ENCODE measurements at regions not wholly inside any gene's neighbourhood (a gene's known extent, or its start where the extent isn't known, plus 50 kb on each side); places are given as distances from the start of the nearest gene placed in this dataset.

GRCh38 chr12:91343010-91343409 lies 160.4 kb upstream of the DCN start:
- Histone ChIP-seq H2AFZ (ENCODE audit: low read depth, low read length, severe bottlenecking) (no peak overlapping the region), H4K20me1 (ENCODE audit: low read depth, low read length) (no peaks in the 10 kb centered on the region), H3K4me3 (ENCODE audit: insufficient read depth, low read length, poor library complexity, severe bottlenecking) (no peak overlapping the region), H3K36me3 (ENCODE audit: low read length) (no peaks in the 10 kb centered on the region), H3K9me2 (replicated peaks; ENCODE audit: insufficient read depth, low read length) (no peaks in the 10 kb centered on the region), H3F3A (ENCODE audit: insufficient read depth) (no peaks in the 10 kb centered on the region), H3K9ac (ENCODE audit: low read length) (no peak overlapping the region), H3K27ac (ENCODE audit: low read depth, low read length) (no peak overlapping the region), H3K9me3 (ENCODE audit: insufficient read depth, low read length) (no peaks in the 10 kb centered on the region), H3K79me2 (ENCODE audit: insufficient read depth, low read length) (no peaks in the 10 kb centered on the region), H3K27me3 (ENCODE audit: low read length) (no peaks in the 10 kb centered on the region), H3K4me2 (ENCODE audit: low read depth, low read length, poor library complexity, severe bottlenecking) (no peak overlapping the region)
- TF ChIP-seq CTCF (IDR thresholded peaks at IDR 0.05; ENCODE audit: insufficient read depth, low read length, poor library complexity, severe bottlenecking): no peak

DNA sequence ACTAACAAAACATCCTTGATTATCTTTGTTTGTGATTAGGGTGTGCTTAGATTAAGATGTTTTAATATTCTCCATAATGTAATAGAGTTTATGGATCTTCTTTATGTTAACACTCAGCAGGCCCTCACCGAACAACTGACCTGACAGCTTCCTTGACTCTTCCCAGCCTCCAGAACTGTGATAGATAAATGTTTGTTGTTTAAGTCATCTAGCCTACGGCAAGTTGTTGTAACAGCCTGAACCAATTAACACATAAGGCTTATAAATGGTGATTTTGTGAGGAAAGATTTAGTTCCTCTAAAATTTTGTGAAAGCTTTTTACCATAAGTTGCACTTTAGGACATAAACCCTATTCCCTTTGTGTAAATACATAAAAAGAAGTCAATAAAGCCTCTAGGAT lies 156.5 kb upstream of the DCN start:
- TF ChIP-seq EZH2phosphoT487 (conservative IDR thresholded peaks at IDR 0.05; ENCODE audit: low read length): no peak
- TF ChIP-seq CTCF (IDR thresholded peaks at IDR 0.05; ENCODE audit: insufficient read depth, low read length, poor library complexity, severe bottlenecking): no peak
- no peak overlapping the region for H3K9ac ChIP-seq (ENCODE audit: low read length)
- no peak overlapping the region for H3K4me2 ChIP-seq (ENCODE audit: low read depth, low read length, poor library complexity, severe bottlenecking)
- no peaks in the 10 kb centered on the region for H4K20me1 ChIP-seq (ENCODE audit: low read depth, low read length)
- H3K9me3 ChIP-seq (ENCODE audit: insufficient read depth, low read length): no peaks in the 10 kb centered on the region
- H2AFZ ChIP-seq (ENCODE audit: low read depth, low read length, severe bottlenecking): no peak overlapping the region
- H3K79me2 ChIP-seq (ENCODE audit: insufficient read depth, low read length): no peaks in the 10 kb centered on the region
- H3K4me3 ChIP-seq (ENCODE audit: insufficient read depth, low read length, poor library complexity, severe bottlenecking): no peak overlapping the region
- H3K9me2 ChIP-seq (replicated peaks; ENCODE audit: insufficient read depth, low read length): no peaks in the 10 kb centered on the region
- H3F3A ChIP-seq (ENCODE audit: insufficient read depth): no peaks in the 10 kb centered on the region
- H3K36me3 ChIP-seq (ENCODE audit: low read length): no peaks in the 10 kb centered on the region
- H3K27me3 ChIP-seq (ENCODE audit: low read length): no peaks in the 10 kb centered on the region
- H3K27ac ChIP-seq (ENCODE audit: low read depth, low read length): no peak overlapping the region

- Histone ChIP-seq H3K9me2 (replicated peaks; ENCODE audit: insufficient read depth, low read length) (no peaks in the 10 kb centered on the region), H3K36me3 (ENCODE audit: low read length) (no peaks in the 10 kb centered on the region), H3K9me3 (ENCODE audit: insufficient read depth, low read length) (no peaks in the 10 kb centered on the region), H3K4me2 (ENCODE audit: low read depth, low read length, poor library complexity, severe bottlenecking) (no peak overlapping the region), H2AFZ (ENCODE audit: low read depth, low read length, severe bottlenecking) (no peak overlapping the region), H4K20me1 (ENCODE audit: low read depth, low read length) (no peaks in the 10 kb centered on the region), H3F3A (ENCODE audit: insufficient read depth) (no peaks in the 10 kb centered on the region), H3K27ac (ENCODE audit: low read depth, low read length) (no peak overlapping the region), H3K4me3 (ENCODE audit: insufficient read depth, low read length, poor library complexity, severe bottlenecking) (no peak overlapping the region), H3K79me2 (ENCODE audit: insufficient read depth, low read length) (no peaks in the 10 kb centered on the region), H3K9ac (ENCODE audit: low read length) (no peak overlapping the region), H3K27me3 (ENCODE audit: low read length) (no peaks in the 10 kb centered on the region)
- TF ChIP-seq CTCF (IDR thresholded peaks at IDR 0.05; ENCODE audit: insufficient read depth, low read length, poor library complexity, severe bottlenecking) (no peak), EZH2phosphoT487 (conservative IDR thresholded peaks at IDR 0.05; ENCODE audit: low read length) (no peak)
Observed at GRCh38 chr12:91335699-91336098, 153.1 kb upstream of the DCN start.

GRCh38 chr12:91333966-91334365 lies 151.3 kb upstream of the DCN start:
- no peak overlapping the region for H3K4me3 ChIP-seq (ENCODE audit: insufficient read depth, low read length, poor library complexity, severe bottlenecking)

More at GRCh38 chr12:91333966-91334365, 151.3 kb upstream of the DCN start:
- Histone ChIP-seq H4K20me1 (ENCODE audit: low read depth, low read length) (no peaks in the 10 kb centered on the region), H3K9me3 (ENCODE audit: insufficient read depth, low read length) (no peaks in the 10 kb centered on the region), H3K79me2 (ENCODE audit: insufficient read depth, low read length) (no peaks in the 10 kb centered on the region), H3K4me2 (ENCODE audit: low read depth, low read length, poor library complexity, severe bottlenecking) (no peak overlapping the region), H3K9ac (ENCODE audit: low read length) (no peak overlapping the region), H3K27me3 (ENCODE audit: low read length) (no peaks in the 10 kb centered on the region), H3K36me3 (ENCODE audit: low read length) (no peaks in the 10 kb centered on the region), H3K9me2 (replicated peaks; ENCODE audit: insufficient read depth, low read length) (no peaks in the 10 kb centered on the region), H2AFZ (ENCODE audit: low read depth, low read length, severe bottlenecking) (no peak overlapping the region), H3F3A (ENCODE audit: insufficient read depth) (no peaks in the 10 kb centered on the region), H3K27ac (ENCODE audit: low read depth, low read length) (no peak overlapping the region)
- no peak for TF ChIP-seq EZH2phosphoT487 (conservative IDR thresholded peaks at IDR 0.05; ENCODE audit: low read length)
- TF ChIP-seq CTCF (IDR thresholded peaks at IDR 0.05; ENCODE audit: insufficient read depth, low read length, poor library complexity, severe bottlenecking): no peak

Measured in SU-DHL-6 (cell line).